AG09309 (cell line): ENCODE measurements at regions not wholly inside any gene's neighbourhood (a gene's known extent, or its start where the extent isn't known, plus 50 kb on each side); places are given as distances from the start of the nearest gene placed in this dataset.

Source experiments
- DNase-seq: peaks from one replicate; pipeline ENCODE4 v3.0.0-alpha.2; 2010; ENCODE audit warnings: low read depth
- H3K4me3 ChIP-seq: 2 replicates; pipeline ENCODE4 v1.5.1; 2011; ENCODE audit warnings: mild to moderate bottlenecking, low read depth, low read length, moderate library complexity; ENCODE audit not compliant: control insufficient read depth
- CTCF ChIP-seq: IDR thresholded peaks from 2 replicates; pipeline ENCODE4 v1.5.1; 2011; ENCODE audit warnings: mild to moderate bottlenecking, low read depth, low read length, inconsistent platforms; ENCODE audit not compliant: insufficient read depth, control insufficient read depth; ENCODE audit errors: missing control alignments

GRCh38 chr4:170777663-170778062, 687.9 kb upstream of the AADAT start:
- no peak for DNase-seq
- no peak overlapping the region for H3K4me3 ChIP-seq
- TF ChIP-seq CTCF: no peak

- TF ChIP-seq CTCF: no peak
- DNase-seq: no peak
Measured at GRCh38 chr4:170776983-170777382, 687.2 kb upstream of the AADAT start.

GRCh38 chr4:170775851-170776250, 686.1 kb upstream of the AADAT start:
- no peak for TF ChIP-seq CTCF
- no peak overlapping the region for H3K4me3 ChIP-seq
- DNase-seq: no peak

More at GRCh38 chr4:170776983-170777382, 687.2 kb upstream of the AADAT start:
- H3K4me3 ChIP-seq: no peak overlapping the region

- TF ChIP-seq CTCF: no peak
- no peak for DNase-seq
Measured at GRCh38 chr4:170773709-170774273, 684.0 kb upstream of the AADAT start.

GRCh38 chr4:170772429-170772828, 682.7 kb upstream of the AADAT start:
- no peak for DNase-seq
- no peak for TF ChIP-seq CTCF

More at GRCh38 chr4:170773709-170774273, 684.0 kb upstream of the AADAT start:
- H3K4me3 ChIP-seq: no peak overlapping the region

GRCh38 chr4:170770664-170771063, 680.9 kb upstream of the AADAT start:
- H3K4me3 ChIP-seq: no peak overlapping the region
- no peak for TF ChIP-seq CTCF
- no peak for DNase-seq

More at GRCh38 chr4:170772429-170772828, 682.7 kb upstream of the AADAT start:
- H3K4me3 ChIP-seq: no peak overlapping the region
